ENCODE measurements at regions not wholly inside any gene's neighbourhood (a gene's known extent, or its start where the extent isn't known, plus 50 kb on each side); places are given as distances from the start of the nearest gene placed in this dataset.
A peak's percentile ranks its signal among the peaks of the same experiment; 100 is the strongest.

DNA sequence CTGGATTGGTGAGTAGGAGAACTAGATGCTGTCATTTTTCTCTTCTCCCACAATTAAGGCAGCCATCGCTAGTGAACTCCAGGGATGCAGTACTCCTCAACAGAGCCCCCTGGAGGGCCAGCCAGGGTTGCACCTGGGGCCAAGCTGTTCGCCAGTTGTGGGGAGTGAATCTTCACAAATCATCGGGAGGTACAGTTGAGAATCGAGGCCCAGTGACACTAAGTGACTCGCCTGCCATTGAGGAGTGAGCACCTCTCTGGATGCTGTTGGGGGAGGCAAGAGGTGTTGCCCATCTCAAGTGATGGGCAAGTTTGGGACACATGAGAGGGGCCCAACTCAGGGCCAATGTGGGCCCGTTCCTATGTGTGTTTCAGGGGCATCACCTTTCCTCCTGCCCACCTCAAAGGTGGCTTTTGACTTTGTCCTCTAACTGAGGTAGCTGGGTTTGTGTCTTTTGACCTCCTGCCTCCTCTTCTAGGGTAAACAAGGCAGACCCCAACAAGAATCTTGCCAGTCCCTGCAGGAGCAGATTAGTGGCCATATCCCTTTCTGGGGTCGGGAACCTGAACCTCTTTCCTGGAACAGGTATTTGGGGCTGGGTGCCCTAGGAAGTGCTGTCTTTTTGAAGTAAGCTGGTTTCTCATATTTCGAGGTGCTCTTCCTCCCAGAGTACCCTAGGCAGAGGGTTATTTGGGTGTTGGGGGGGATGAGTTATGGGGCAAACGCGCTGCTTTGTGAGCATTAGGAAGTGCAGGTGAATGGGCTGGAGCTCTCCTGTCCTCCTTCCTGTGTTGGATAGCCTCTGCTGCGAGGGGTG lies 181.2 kb downstream of the MACROH2A1 start:
- no peaks in the 10 kb centered on the region for H3K9me3 ChIP-seq (ENCODE audit: control insufficient read depth in 2 of 3, low read length in 3 of 3)
- no peaks in the 10 kb centered on the region for H3K27me3 ChIP-seq (ENCODE audit: control insufficient read depth in 2 of 2, insufficient read depth in 2 of 2, low read length in 2 of 2)
- no peaks in the 10 kb centered on the region for H3K36me3 ChIP-seq (ENCODE audit: control insufficient read depth in 2 of 3, insufficient read depth in 3 of 3, low read length in 3 of 3)
- Mint-ChIP-seq H3K27me3 (peaks cover 0 to 18% (median 5%) of the 10 kb centered on the region in 5 donors), H3K36me3 (no peaks in the 10 kb centered on the region), H3K27ac (no peak overlapping the region), H3K4me1 (peaks cover 0 to 7% (median 0%) of the 10 kb centered on the region in 7 donors), H3K4me3 (no peak overlapping the region), H3K9me3 (no peaks in the 10 kb centered on the region)
- no peak overlapping the region for H3K4me3 ChIP-seq (ENCODE audit: low read length)
- ATAC-seq: no peak
- no peak for DNase-seq
- intact Hi-C loops (cut with micrococcal nuclease): no loop called here
- POLR2A ChIA-PET: no interaction called here
- no peak overlapping the region for H3K27ac ChIP-seq (ENCODE audit: low read depth, low read length)
- CTCF ChIA-PET: no interaction called here
- no peaks in the 10 kb centered on the region for H3K4me1 ChIP-seq (ENCODE audit: control insufficient read depth in 2 of 2, insufficient read depth in 2 of 2, low read length in 2 of 2)

DNA sequence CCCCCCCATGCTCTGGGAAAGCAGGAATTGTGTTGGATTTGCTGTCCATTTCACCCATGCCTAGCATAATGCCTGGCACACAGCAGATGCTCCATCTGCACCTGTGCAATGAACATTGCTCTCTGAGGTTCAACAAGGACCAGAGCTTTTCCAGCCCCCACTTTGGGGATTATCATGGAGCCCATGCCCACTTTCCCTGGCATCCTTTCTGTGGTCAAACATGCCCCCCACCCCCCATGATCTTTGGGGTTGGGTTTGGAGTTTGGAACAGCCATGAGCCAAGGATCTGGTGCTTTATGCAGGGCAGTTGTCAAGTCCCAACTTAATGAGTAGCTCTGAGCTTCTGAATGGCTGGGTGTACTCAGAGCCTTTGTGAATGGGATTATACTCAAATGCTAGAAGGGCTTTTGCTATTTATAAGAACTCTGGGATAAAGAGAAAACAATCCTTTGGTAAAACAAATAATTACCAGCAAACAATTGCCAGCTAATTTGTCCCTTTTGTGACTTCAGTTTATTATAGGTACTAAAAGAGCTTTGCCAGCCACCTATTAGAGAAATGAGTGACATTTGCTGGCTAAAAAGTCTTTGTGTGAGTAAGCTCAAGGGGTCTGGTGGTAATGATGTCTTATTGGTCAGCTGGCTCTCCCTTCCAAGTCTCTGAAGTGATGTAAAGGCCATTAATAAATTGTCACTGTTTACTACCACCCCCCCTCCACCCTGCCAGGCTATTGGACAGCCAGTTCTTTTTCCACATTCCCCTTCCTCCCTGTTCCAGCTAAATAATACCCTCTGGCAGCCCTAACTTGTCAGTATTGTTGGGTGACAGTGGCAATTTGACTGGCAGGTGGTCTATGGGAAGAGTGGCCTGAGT lies 182.3 kb downstream of the MACROH2A1 start:
- Histone ChIP-seq H3K27ac (ENCODE audit: low read depth, low read length) (no peak overlapping the region), H3K4me3 (ENCODE audit: low read length) (no peak overlapping the region), H3K27me3 (ENCODE audit: control insufficient read depth in 2 of 2, insufficient read depth in 2 of 2, low read length in 2 of 2) (no peaks in the 10 kb centered on the region), H3K36me3 (ENCODE audit: control insufficient read depth in 2 of 3, insufficient read depth in 3 of 3, low read length in 3 of 3) (no peaks in the 10 kb centered on the region), H3K4me1 (ENCODE audit: control insufficient read depth in 2 of 2, insufficient read depth in 2 of 2, low read length in 2 of 2) (no peaks in the 10 kb centered on the region), H3K9me3 (ENCODE audit: control insufficient read depth in 2 of 3, low read length in 3 of 3) (no peaks in the 10 kb centered on the region)
- no peak overlapping the region for H3K27ac Mint-ChIP-seq
- no peak for ATAC-seq
- ChIA-PET CTCF (no interaction called here), POLR2A (no interaction called here)
- H3K9me3 Mint-ChIP-seq: no peaks in the 10 kb centered on the region
- DNase-seq: no peak
- no peak overlapping the region for H3K4me3 Mint-ChIP-seq
- no peaks in the 10 kb centered on the region for H3K36me3 Mint-ChIP-seq
- peaks cover 0 to 18% (median 5%) of the 10 kb centered on the region in 5 donors for H3K27me3 Mint-ChIP-seq
- intact Hi-C loops (cut with micrococcal nuclease): no loop called here
- peaks cover 0 to 7% (median 0%) of the 10 kb centered on the region in 7 donors for H3K4me1 Mint-ChIP-seq

DNA sequence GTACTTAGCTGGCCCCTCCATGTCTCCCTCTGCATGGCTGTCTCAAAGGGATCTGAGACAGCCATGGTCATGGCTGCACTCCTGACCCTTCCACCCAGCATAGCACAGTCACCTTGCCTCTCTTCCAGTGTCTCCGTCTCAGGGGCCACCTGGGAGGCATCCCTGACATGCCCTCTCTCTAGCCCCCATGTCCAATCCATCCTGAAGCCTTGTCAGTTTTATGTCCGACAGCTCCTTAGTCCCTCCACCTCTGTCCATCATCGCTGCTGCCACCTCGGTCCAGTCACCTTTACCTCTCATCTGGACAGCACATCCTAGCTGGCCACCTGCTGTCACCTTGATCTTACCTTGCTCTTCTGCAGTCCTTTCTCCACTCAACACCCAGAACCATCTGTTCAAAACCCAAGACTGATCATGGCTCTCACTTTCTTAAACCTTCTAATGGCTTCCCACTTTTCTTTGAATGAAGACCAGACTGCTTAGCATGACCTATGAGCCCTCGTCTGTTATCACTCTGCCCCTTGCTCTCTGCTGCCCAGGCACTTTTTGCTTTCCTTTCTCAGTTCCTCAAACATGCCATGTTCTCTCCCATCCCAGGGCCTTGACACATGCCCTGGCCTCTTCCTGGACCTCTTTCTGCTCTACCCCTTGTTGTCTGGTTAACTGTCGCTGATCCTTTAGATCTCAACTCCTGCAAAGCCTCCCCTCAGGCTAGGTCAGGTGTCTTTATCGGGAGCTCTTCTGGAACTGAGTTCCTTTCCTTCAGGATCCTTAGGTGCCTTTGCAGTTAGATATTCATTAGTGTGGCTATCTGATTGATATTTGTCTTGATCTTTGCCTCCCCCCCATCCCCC lies 181.8 kb upstream of the PITX1 start:
- ATAC-seq (peak; percentile 8), DNase-seq (no peak)
- ChIA-PET CTCF (no interaction called here), POLR2A (no interaction called here)
- peaks cover 0 to 18% (median 5%) of the 10 kb centered on the region in 5 donors for H3K27me3 Mint-ChIP-seq
- H3K36me3 ChIP-seq (ENCODE audit: control insufficient read depth in 2 of 3, insufficient read depth in 3 of 3, low read length in 3 of 3): no peaks in the 10 kb centered on the region
- H3K27ac Mint-ChIP-seq: peak overlapping the region in 1 of 9 donors; percentile 51
- intact Hi-C loops (cut with micrococcal nuclease): no loop called here
- H3K27ac ChIP-seq (ENCODE audit: low read depth, low read length): no peak overlapping the region
- H3K4me3 ChIP-seq (ENCODE audit: low read length): no peak overlapping the region
- H3K36me3 Mint-ChIP-seq: no peaks in the 10 kb centered on the region
- no peaks in the 10 kb centered on the region for H3K9me3 ChIP-seq (ENCODE audit: control insufficient read depth in 2 of 3, low read length in 3 of 3)
- H3K4me1 ChIP-seq (ENCODE audit: control insufficient read depth in 2 of 2, insufficient read depth in 2 of 2, low read length in 2 of 2): no peaks in the 10 kb centered on the region
- H3K4me3 Mint-ChIP-seq: no peak overlapping the region
- H3K27me3 ChIP-seq (ENCODE audit: control insufficient read depth in 2 of 2, insufficient read depth in 2 of 2, low read length in 2 of 2): no peaks in the 10 kb centered on the region
- peaks cover 0 to 7% (median 0%) of the 10 kb centered on the region in 7 donors for H3K4me1 Mint-ChIP-seq
- no peaks in the 10 kb centered on the region for H3K9me3 Mint-ChIP-seq

DNA sequence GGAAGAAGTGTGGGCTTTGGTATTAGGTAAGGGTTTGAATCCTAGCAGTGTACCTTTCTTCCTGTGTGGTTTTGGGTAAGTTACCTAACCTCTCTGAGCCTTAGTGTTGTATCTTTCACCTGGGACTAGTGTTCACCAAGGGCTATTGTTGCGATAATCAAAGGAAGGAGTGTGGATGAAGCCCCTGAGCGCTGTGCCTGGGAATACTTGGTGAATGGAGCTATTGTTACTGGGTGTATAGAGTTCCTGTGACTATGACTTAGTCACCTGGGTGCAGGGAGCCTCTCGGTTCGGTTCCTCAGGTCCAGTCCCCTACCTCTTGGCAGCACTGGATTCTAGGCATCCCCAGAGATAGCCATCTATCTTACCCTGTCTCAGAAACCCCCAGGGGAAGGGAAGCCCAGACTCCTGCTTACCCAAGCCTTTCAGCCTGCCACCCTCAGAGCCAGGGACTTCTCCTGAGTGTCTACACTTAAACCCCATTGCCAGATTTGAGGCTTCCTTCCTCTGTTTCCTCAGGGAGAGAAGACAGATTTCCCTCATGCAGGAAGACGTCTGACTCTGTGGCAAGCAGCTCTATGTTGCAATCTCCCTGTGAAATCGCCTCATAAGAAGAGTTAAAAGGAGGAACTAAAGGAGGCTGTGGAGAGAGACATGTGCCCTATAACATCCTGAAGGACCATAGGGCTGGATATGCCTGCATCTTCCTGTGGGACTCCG lies 181.0 kb upstream of the PITX1 start:
- Mint-ChIP-seq H3K9me3 (no peaks in the 10 kb centered on the region), H3K4me3 (no peak overlapping the region), H3K36me3 (no peaks in the 10 kb centered on the region), H3K27ac (no peak overlapping the region), H3K27me3 (peaks cover 0 to 18% (median 8%) of the 10 kb centered on the region in 5 donors), H3K4me1 (peaks cover 0 to 7% (median 0%) of the 10 kb centered on the region in 7 donors)
- ATAC-seq (peak; percentile 56), DNase-seq (no peak)
- no peaks in the 10 kb centered on the region for H3K9me3 ChIP-seq (ENCODE audit: control insufficient read depth in 2 of 3, low read length in 3 of 3)
- H3K27ac ChIP-seq (ENCODE audit: low read depth, low read length): no peak overlapping the region
- no peaks in the 10 kb centered on the region for H3K27me3 ChIP-seq (ENCODE audit: control insufficient read depth in 2 of 2, insufficient read depth in 2 of 2, low read length in 2 of 2)
- ChIA-PET POLR2A (no interaction called here), CTCF (no interaction called here)
- no peaks in the 10 kb centered on the region for H3K36me3 ChIP-seq (ENCODE audit: control insufficient read depth in 2 of 3, insufficient read depth in 3 of 3, low read length in 3 of 3)
- no peak overlapping the region for H3K4me3 ChIP-seq (ENCODE audit: low read length)
- H3K4me1 ChIP-seq (ENCODE audit: control insufficient read depth in 2 of 2, insufficient read depth in 2 of 2, low read length in 2 of 2): no peaks in the 10 kb centered on the region
- intact Hi-C loops (cut with micrococcal nuclease): no loop called here

DNA sequence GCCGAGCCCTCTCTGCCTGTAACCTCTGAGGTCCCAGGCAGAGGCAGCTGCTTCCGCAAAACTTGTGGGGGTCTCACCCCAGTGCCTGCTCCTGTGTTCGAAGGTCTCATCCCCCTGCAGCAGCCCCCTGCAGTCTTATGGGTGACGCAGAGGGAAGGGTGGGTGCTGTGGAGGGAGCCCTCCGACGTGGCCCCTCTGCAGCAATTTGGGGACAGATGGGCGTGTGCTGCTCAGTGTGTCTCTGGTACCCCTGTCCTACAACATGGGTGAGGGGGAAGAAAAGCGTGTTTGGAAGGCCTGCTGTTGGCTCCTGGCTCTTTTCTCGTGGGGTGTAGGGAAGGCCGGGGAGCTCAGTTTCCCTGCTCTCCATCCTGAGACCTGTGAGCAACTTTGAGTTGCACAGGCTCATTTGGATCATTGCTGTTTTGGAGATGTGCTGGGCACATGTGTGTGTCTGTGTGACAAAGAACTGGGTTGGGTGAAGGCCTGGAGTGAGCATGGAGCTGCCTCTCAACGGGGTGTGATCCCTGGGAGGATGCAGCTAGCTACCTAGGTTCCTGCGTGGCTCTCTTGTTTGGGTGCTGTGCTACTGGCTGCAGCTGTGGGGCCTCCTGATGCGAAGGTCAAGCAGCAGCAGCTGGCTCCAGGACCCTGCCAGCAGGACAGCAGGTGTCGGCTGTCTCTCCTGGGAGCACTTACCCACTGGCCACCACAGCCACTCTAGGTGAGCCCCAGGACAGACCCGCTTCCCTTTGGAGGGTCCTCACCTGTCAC lies 179.6 kb upstream of the PITX1 start:
- POLR2A ChIA-PET: no interaction called here
- DNase-seq (no peak), ATAC-seq (no peak)
- no peak overlapping the region for H3K4me3 ChIP-seq (ENCODE audit: low read length)
- H3K27ac Mint-ChIP-seq: no peak overlapping the region
- intact Hi-C loops (cut with micrococcal nuclease): no loop called here
- no peaks in the 10 kb centered on the region for H3K4me1 ChIP-seq (ENCODE audit: control insufficient read depth in 2 of 2, insufficient read depth in 2 of 2, low read length in 2 of 2)
- peaks cover 2 to 21% (median 13%) of the 10 kb centered on the region in 5 donors for H3K27me3 Mint-ChIP-seq
- no peaks in the 10 kb centered on the region for H3K27me3 ChIP-seq (ENCODE audit: control insufficient read depth in 2 of 2, insufficient read depth in 2 of 2, low read length in 2 of 2)
- H3K4me3 Mint-ChIP-seq: no peak overlapping the region
- H3K36me3 Mint-ChIP-seq: no peaks in the 10 kb centered on the region
- H3K9me3 Mint-ChIP-seq: no peaks in the 10 kb centered on the region
- no peak overlapping the region for H3K27ac ChIP-seq (ENCODE audit: low read depth, low read length)
- H3K9me3 ChIP-seq (ENCODE audit: control insufficient read depth in 2 of 3, low read length in 3 of 3): no peaks in the 10 kb centered on the region
- no peaks in the 10 kb centered on the region for H3K36me3 ChIP-seq (ENCODE audit: control insufficient read depth in 2 of 3, insufficient read depth in 3 of 3, low read length in 3 of 3)
- peaks cover 0 to 7% (median 0%) of the 10 kb centered on the region in 7 donors for H3K4me1 Mint-ChIP-seq
- CTCF ChIA-PET: no interaction called here

DNA sequence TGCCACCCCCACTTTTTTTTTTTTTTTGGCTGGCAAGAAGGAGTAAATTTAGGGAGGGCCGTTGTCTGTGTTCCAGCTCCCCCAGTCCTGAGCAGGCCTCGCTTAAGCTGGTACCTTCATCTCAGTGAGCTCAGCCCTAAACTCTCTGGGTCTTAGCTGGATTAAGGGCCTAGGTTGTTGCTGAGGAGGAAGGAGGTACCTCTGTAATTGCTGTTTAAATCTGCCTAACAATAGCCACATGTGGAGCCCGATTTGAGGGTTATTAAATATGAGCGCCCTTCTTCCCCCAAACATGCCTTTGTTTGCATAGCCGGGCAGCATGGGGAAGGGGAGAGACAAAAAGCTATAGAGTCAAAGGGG lies 179.0 kb upstream of the PITX1 start:
- Mint-ChIP-seq H3K36me3 (no peaks in the 10 kb centered on the region), H3K27me3 (peaks cover 5 to 24% (median 16%) of the 10 kb centered on the region in 5 donors), H3K9me3 (no peaks in the 10 kb centered on the region), H3K4me3 (no peak overlapping the region), H3K27ac (no peak overlapping the region), H3K4me1 (peaks cover 0 to 7% (median 0%) of the 10 kb centered on the region in 7 donors)
- Histone ChIP-seq H3K4me1 (ENCODE audit: control insufficient read depth in 2 of 2, insufficient read depth in 2 of 2, low read length in 2 of 2) (no peaks in the 10 kb centered on the region), H3K9me3 (ENCODE audit: control insufficient read depth in 2 of 3, low read length in 3 of 3) (no peaks in the 10 kb centered on the region), H3K36me3 (ENCODE audit: control insufficient read depth in 2 of 3, insufficient read depth in 3 of 3, low read length in 3 of 3) (no peaks in the 10 kb centered on the region), H3K27me3 (ENCODE audit: control insufficient read depth in 2 of 2, insufficient read depth in 2 of 2, low read length in 2 of 2) (no peaks in the 10 kb centered on the region), H3K27ac (ENCODE audit: low read depth, low read length) (no peak overlapping the region), H3K4me3 (ENCODE audit: low read length) (no peak overlapping the region)
- ATAC-seq: no peak
- DNase-seq: no peak
- intact Hi-C loops (cut with micrococcal nuclease): no loop called here
- ChIA-PET CTCF (no interaction called here), POLR2A (no interaction called here)

All from naive thymus-derived CD4-positive, alpha-beta T cell (primary cell).